22Rv1 (cell line): ENCODE measurements at regions not wholly inside any gene's neighbourhood (a gene's known extent, or its start where the extent isn't known, plus 50 kb on each side); places are given as distances from the start of the nearest gene placed in this dataset.

Source experiments
- CTCF ChIP-seq: fragments of 450-650 bp; IDR thresholded peaks from 2 replicates; pipeline ENCODE4 v1.5.1; 2017; ENCODE audit warnings: mild to moderate bottlenecking
- ZFX ChIP-seq: fragments of 450-650 bp; IDR thresholded peaks from 2 replicates; pipeline ENCODE4 v1.6.1; 2017; ENCODE audit warnings: antibody characterized with exemption, borderline replicate concordance

GRCh38 chr2:18934886-18935285 is 345.5 kb upstream of the NT5C1B start:
- TF ChIP-seq CTCF (no peak), ZFX (no peak)
